ENCODE measurements at regions not wholly inside any gene's neighbourhood (a gene's known extent, or its start where the extent isn't known, plus 50 kb on each side); places are given as distances from the start of the nearest gene placed in this dataset.

GRCh38 chr10:58954178-58954577, 222.3 kb upstream of the PHYHIPL start:
- TF ChIP-seq CTCF (IDR thresholded peaks at IDR 0.05) (no peak), EZH2 (IDR thresholded peaks at IDR 0.05; ENCODE audit: borderline replicate concordance, insufficient read depth, low read depth, low read length, poor library complexity, severe bottlenecking) (no peak)

Measured in B cell (primary cell).